ENCODE measurements at regions not wholly inside any gene's neighbourhood (a gene's known extent, or its start where the extent isn't known, plus 50 kb on each side); places are given as distances from the start of the nearest gene placed in this dataset.

DNA sequence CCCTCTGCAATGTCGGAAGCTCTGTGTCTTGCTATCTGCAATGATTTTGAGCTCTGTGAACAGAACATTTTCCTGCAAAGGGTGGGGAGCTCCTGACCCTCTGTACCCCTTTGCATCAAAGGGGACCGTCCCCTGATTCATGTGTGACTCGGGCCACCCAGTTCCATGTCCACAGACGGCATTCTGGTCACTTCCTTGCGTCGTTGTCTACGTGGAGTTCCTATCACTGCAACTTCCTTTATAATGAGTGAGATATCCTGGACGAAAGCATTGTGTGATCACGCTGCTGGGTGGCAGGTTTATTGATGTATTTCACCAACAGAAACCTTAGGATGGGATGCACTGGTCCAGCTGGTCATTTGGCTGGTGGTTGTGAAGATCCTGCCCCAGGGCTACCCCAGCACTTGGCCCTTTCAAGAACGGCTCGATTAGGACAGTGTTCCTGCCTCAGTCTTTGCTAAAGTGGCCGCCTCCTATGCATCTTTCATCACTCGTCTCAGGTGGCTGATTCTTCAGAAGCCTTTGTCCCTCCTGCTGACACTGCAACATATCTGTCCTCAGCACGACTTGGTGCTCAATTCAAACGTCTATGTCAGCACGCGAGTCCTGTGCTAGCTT is 202.7 kb downstream of the ACKR3 start:
- Histone ChIP-seq H2AFZ (ENCODE audit: low read length) (no peak overlapping the region), H3K9me3 (ENCODE audit: low read length) (no peaks in the 10 kb centered on the region), H3K27me3 (ENCODE audit: control insufficient read depth in 1 of 2, insufficient read depth in 2 of 2, low read length in 2 of 2) (peaks cover 0 to 4% of the 10 kb centered on the region in 2 experiments; a peak in 1 of 5 replicates), H3K4me3 (replicated peaks in 1 of 3; ENCODE audit: insufficient read depth in 1 of 3, low read depth in 2 of 3, low read length in 3 of 3) (no peak overlapping the region), H4K20me1 (ENCODE audit: insufficient read depth, low read length) (no peaks in the 10 kb centered on the region), H3K4me2 (ENCODE audit: low read depth, low read length) (no peak overlapping the region), H3K4me1 (ENCODE audit: insufficient read depth, low read length) (no peaks in the 10 kb centered on the region), H3K27ac (ENCODE audit: extremely low read length, insufficient read depth, low read length) (no peak overlapping the region), H3K36me3 (replicated peaks in 1 of 2; ENCODE audit: control insufficient read depth in 1 of 2, insufficient read depth in 2 of 2, low read length in 2 of 2) (no peaks in the 10 kb centered on the region), H3K79me2 (ENCODE audit: insufficient read depth, low read length) (no peaks in the 10 kb centered on the region), H3K9ac (ENCODE audit: insufficient read depth, low read depth, low read length) (no peak overlapping the region)
- ChIA-PET POLR2A (no interaction called here), CTCF (ENCODE audit: low intra/inter-chr PET ratio, low total read pairs) (no interaction called here)
- no peak for TF ChIP-seq ZNF598 (CRISPR knock-in tag; IDR thresholded peaks at IDR 0.05; ENCODE audit: borderline replicate concordance)
- TF ChIP-seq ATF7-NPFF (CRISPR knock-in tag; IDR thresholded peaks at IDR 0.05; ENCODE audit: low read depth), result no peak
- no peak for TF ChIP-seq KDM1A (CRISPR knock-in tag; IDR thresholded peaks at IDR 0.05)
- no peak for DNase-seq (ENCODE audit: low spot score)
- in situ Hi-C loops (cut with HindIII; ENCODE audit: extremely low pct_ligation_motif_present, low pct_unique_long_range_greater_than_20kb), result no loop called here
- FAIRE-seq, result no peak
- no peak for ATAC-seq
- no TSS peak for BruUV-seq (replicated peaks)
- intact Hi-C loops (cut with micrococcal nuclease; ENCODE audit: unreplicated experiment), result no loop called here
- WGBS (ENCODE audit: low lambda C conversion rate), result 24% methylated on average over 15 of the region's 17 CpGs

- no TSS peak for BruUV-seq (replicated peaks)
- DNase-seq (ENCODE audit: low spot score) (no peak), FAIRE-seq (no peak), ATAC-seq (no peak)
- Histone ChIP-seq H4K20me1 (ENCODE audit: insufficient read depth, low read length) (no peaks in the 10 kb centered on the region), H3K9ac (ENCODE audit: insufficient read depth, low read depth, low read length) (no peak overlapping the region), H3K27me3 (ENCODE audit: control insufficient read depth in 1 of 2, insufficient read depth in 2 of 2, low read length in 2 of 2) (peaks cover 0 to 9% of the 10 kb centered on the region in 2 experiments; a peak in 1 of 5 replicates), H3K36me3 (replicated peaks in 1 of 2; ENCODE audit: control insufficient read depth in 1 of 2, insufficient read depth in 2 of 2, low read length in 2 of 2) (no peaks in the 10 kb centered on the region), H3K27ac (ENCODE audit: extremely low read length, insufficient read depth, low read length) (no peak overlapping the region), H3K79me2 (ENCODE audit: insufficient read depth, low read length) (no peaks in the 10 kb centered on the region), H3K4me1 (ENCODE audit: insufficient read depth, low read length) (no peaks in the 10 kb centered on the region), H3K4me2 (ENCODE audit: low read depth, low read length) (no peak overlapping the region), H3K4me3 (replicated peaks in 1 of 3; ENCODE audit: insufficient read depth in 1 of 3, low read depth in 2 of 3, low read length in 3 of 3) (no peak overlapping the region), H2AFZ (ENCODE audit: low read length) (no peak overlapping the region), H3K9me3 (ENCODE audit: low read length) (no peaks in the 10 kb centered on the region)
- intact Hi-C loops (cut with micrococcal nuclease; ENCODE audit: unreplicated experiment) (no loop called here), in situ Hi-C loops (cut with HindIII; ENCODE audit: extremely low pct_ligation_motif_present, low pct_unique_long_range_greater_than_20kb) (no loop called here)
- TF ChIP-seq ZSCAN12 (CRISPR knock-in tag; IDR thresholded peaks at IDR 0.05) (no peak), ZBTB3 (CRISPR knock-in tag; IDR thresholded peaks at IDR 0.05; ENCODE audit: borderline replicate concordance, low read depth) (no peak), KDM5A (IDR thresholded peaks at IDR 0.05; ENCODE audit: borderline replicate concordance, low read length) (no peak), ZNF724P (CRISPR knock-in tag; IDR thresholded peaks at IDR 0.05; ENCODE audit: borderline replicate concordance) (no peak), HCFC1 (IDR thresholded peaks at IDR 0.05; ENCODE audit: low read depth, low read length) (no peak), KDM5B (CRISPR knock-in tag; IDR thresholded peaks at IDR 0.05; ENCODE audit: borderline replicate concordance) (no peak), MBD4 (IDR thresholded peaks at IDR 0.05; ENCODE audit: borderline replicate concordance, low read length) (no peak), ZNF136 (CRISPR knock-in tag; IDR thresholded peaks at IDR 0.05; ENCODE audit: low read depth) (no peak), ZNF891 (CRISPR knock-in tag; IDR thresholded peaks at IDR 0.05) (no peak), SALL1 (CRISPR knock-in tag; IDR thresholded peaks at IDR 0.05) (no peak), U2AF2 (IDR thresholded peaks at IDR 0.05; ENCODE audit: low read depth, low read length) (no peak), ZNF615 (CRISPR knock-in tag; IDR thresholded peaks at IDR 0.05; ENCODE audit: borderline replicate concordance) (no peak), ZBTB46 (CRISPR knock-in tag; IDR thresholded peaks at IDR 0.05; ENCODE audit: borderline replicate concordance) (no peak), MAFG (CRISPR knock-in tag; IDR thresholded peaks at IDR 0.05) (no peak)
- TF ChIP-seq, protein P1, sequence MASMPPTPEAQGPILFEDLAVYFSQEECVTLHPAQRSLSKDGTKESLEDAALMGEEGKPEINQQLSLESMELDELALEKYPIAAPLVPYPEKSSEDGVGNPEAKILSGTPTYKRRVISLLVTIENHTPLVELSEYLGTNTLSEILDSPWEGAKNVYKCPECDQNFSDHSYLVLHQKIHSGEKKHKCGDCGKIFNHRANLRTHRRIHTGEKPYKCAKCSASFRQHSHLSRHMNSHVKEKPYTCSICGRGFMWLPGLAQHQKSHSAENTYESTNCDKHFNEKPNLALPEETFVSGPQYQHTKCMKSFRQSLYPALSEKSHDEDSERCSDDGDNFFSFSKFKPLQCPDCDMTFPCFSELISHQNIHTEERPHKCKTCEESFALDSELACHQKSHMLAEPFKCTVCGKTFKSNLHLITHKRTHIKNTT (CRISPR knock-in tag; IDR thresholded peaks at IDR 0.05), result no peak
- WGBS (ENCODE audit: low lambda C conversion rate), result 38% methylated on average over 6 of the region's 9 CpGs
- POLR2A ChIA-PET, result no interaction called here
- CTCF ChIA-PET (ENCODE audit: low intra/inter-chr PET ratio, low total read pairs), result no interaction called here
Observed at GRCh38 chr2:236773206-236773605, 203.6 kb downstream of the ACKR3 start.

All from HepG2 (cell line).